ENCODE measurements at regions not wholly inside any gene's neighbourhood (a gene's known extent, or its start where the extent isn't known, plus 50 kb on each side); places are given as distances from the start of the nearest gene placed in this dataset.

- TF ChIP-seq FOXA1 (IDR thresholded peaks at IDR 0.05) (no peak), L3MBTL2 (conservative IDR thresholded peaks at IDR 0.05) (no peak), CTBP1 (IDR thresholded peaks at IDR 0.05; ENCODE audit: borderline replicate concordance) (no peak), TARDBP (IDR thresholded peaks at IDR 0.05) (no peak), BHLHE40 (IDR thresholded peaks at IDR 0.05; ENCODE audit: borderline replicate concordance) (no peak), SP1 (IDR thresholded peaks at IDR 0.05) (no peak), PKNOX1 (IDR thresholded peaks at IDR 0.05) (no peak), ELF4 (IDR thresholded peaks at IDR 0.05) (no peak)
- no peak for DNase-seq (ENCODE audit: extremely low spot score)
- POLR2A ChIA-PET, result no interaction called here
- CTCF ChIA-PET, result no interaction called here
Observed at GRCh38 chr11:39255648-39256047, 2203.8 kb downstream of the LRRC4C start.

- ChIA-PET CTCF (no interaction called here), POLR2A (no interaction called here)
- no peak for TF ChIP-seq FOXM1 (IDR thresholded peaks at IDR 0.05; ENCODE audit: borderline replicate concordance)
- no peak for TF ChIP-seq TARDBP (IDR thresholded peaks at IDR 0.05)
- TF ChIP-seq LEF1 (IDR thresholded peaks at IDR 0.05; ENCODE audit: borderline replicate concordance), result no peak
- DNase-seq (ENCODE audit: extremely low spot score), result no peak
Observed at GRCh38 chr11:39249566-39250365, 2209.7 kb downstream of the LRRC4C start.

GRCh38 chr11:39247570-39248137 is 2211.8 kb downstream of the LRRC4C start:
- no peak for TF ChIP-seq TARDBP (IDR thresholded peaks at IDR 0.05)
- TF ChIP-seq SP1 (IDR thresholded peaks at IDR 0.05), result no peak
- TF ChIP-seq FOXM1 (IDR thresholded peaks at IDR 0.05; ENCODE audit: borderline replicate concordance), result no peak
- no peak for TF ChIP-seq SUZ12 (IDR thresholded peaks at IDR 0.05)
- TF ChIP-seq HDGF (IDR thresholded peaks at IDR 0.05; ENCODE audit: borderline replicate concordance), result no peak
- TF ChIP-seq CTBP1 (IDR thresholded peaks at IDR 0.05; ENCODE audit: borderline replicate concordance), result no peak
- no peak for TF ChIP-seq NFRKB (IDR thresholded peaks at IDR 0.05)
- no peak for TF ChIP-seq ARNT (IDR thresholded peaks at IDR 0.05)
- TF ChIP-seq PKNOX1 (IDR thresholded peaks at IDR 0.05), result no peak
- no peak for TF ChIP-seq LEF1 (IDR thresholded peaks at IDR 0.05; ENCODE audit: borderline replicate concordance)
- no peak for DNase-seq (ENCODE audit: extremely low spot score)
- ChIA-PET CTCF (no interaction called here), POLR2A (no interaction called here)

- POLR2A ChIA-PET, result no interaction called here
- DNase-seq (ENCODE audit: extremely low spot score), result no peak
- TF ChIP-seq FOXA1 (IDR thresholded peaks at IDR 0.05) (no peak), SUZ12 (IDR thresholded peaks at IDR 0.05) (no peak), HDGF (IDR thresholded peaks at IDR 0.05; ENCODE audit: borderline replicate concordance) (no peak), SP1 (IDR thresholded peaks at IDR 0.05) (no peak)
- CTCF ChIA-PET, result no interaction called here
Observed at GRCh38 chr11:39239553-39239952, 2219.9 kb downstream of the LRRC4C start.

- no peak for TF ChIP-seq HDGF (IDR thresholded peaks at IDR 0.05; ENCODE audit: borderline replicate concordance)
- no peak for TF ChIP-seq SUZ12 (IDR thresholded peaks at IDR 0.05)
- TF ChIP-seq SP1 (IDR thresholded peaks at IDR 0.05), result no peak
- no peak for TF ChIP-seq ZNF384 (IDR thresholded peaks at IDR 0.05)
- no peak for TF ChIP-seq CTBP1 (IDR thresholded peaks at IDR 0.05; ENCODE audit: borderline replicate concordance)
- TF ChIP-seq ELF4 (IDR thresholded peaks at IDR 0.05), result no peak
- no peak for TF ChIP-seq FOXA1 (IDR thresholded peaks at IDR 0.05)
- TF ChIP-seq FOXK2 (IDR thresholded peaks at IDR 0.05), result no peak
- TF ChIP-seq TARDBP (IDR thresholded peaks at IDR 0.05), result no peak
- no peak for TF ChIP-seq LEF1 (IDR thresholded peaks at IDR 0.05; ENCODE audit: borderline replicate concordance)
- TF ChIP-seq FOXM1 (IDR thresholded peaks at IDR 0.05; ENCODE audit: borderline replicate concordance), result no peak
- no peak for TF ChIP-seq NFRKB (IDR thresholded peaks at IDR 0.05)
- TF ChIP-seq BHLHE40 (IDR thresholded peaks at IDR 0.05; ENCODE audit: borderline replicate concordance), result no peak
- no peak for TF ChIP-seq PKNOX1 (IDR thresholded peaks at IDR 0.05)
- TF ChIP-seq L3MBTL2 (conservative IDR thresholded peaks at IDR 0.05), result no peak
- no peak for TF ChIP-seq ARNT (IDR thresholded peaks at IDR 0.05)
- POLR2A ChIA-PET, result no interaction called here
- CTCF ChIA-PET, result no interaction called here
- DNase-seq (ENCODE audit: extremely low spot score), result no peak
Observed at GRCh38 chr11:39236916-39237315, 2222.5 kb downstream of the LRRC4C start.

GRCh38 chr11:39221550-39222138 is 2237.8 kb downstream of the LRRC4C start:
- no peak for DNase-seq (ENCODE audit: extremely low spot score)
- ChIA-PET CTCF (no interaction called here), POLR2A (no interaction called here)
- TF ChIP-seq HDGF (IDR thresholded peaks at IDR 0.05; ENCODE audit: borderline replicate concordance), result no peak
- no peak for TF ChIP-seq FOXM1 (IDR thresholded peaks at IDR 0.05; ENCODE audit: borderline replicate concordance)
- TF ChIP-seq SUZ12 (IDR thresholded peaks at IDR 0.05), result no peak
- no peak for TF ChIP-seq PKNOX1 (IDR thresholded peaks at IDR 0.05)
- no peak for TF ChIP-seq CTBP1 (IDR thresholded peaks at IDR 0.05; ENCODE audit: borderline replicate concordance)
- no peak for TF ChIP-seq SP1 (IDR thresholded peaks at IDR 0.05)
- no peak for TF ChIP-seq FOXK2 (IDR thresholded peaks at IDR 0.05)
- TF ChIP-seq L3MBTL2 (conservative IDR thresholded peaks at IDR 0.05), result no peak
- no peak for TF ChIP-seq LEF1 (IDR thresholded peaks at IDR 0.05; ENCODE audit: borderline replicate concordance)
- no peak for TF ChIP-seq ZNF384 (IDR thresholded peaks at IDR 0.05)
- TF ChIP-seq BHLHE40 (IDR thresholded peaks at IDR 0.05; ENCODE audit: borderline replicate concordance), result no peak
- no peak for TF ChIP-seq ELF4 (IDR thresholded peaks at IDR 0.05)
- TF ChIP-seq NFRKB (IDR thresholded peaks at IDR 0.05), result no peak
- no peak for TF ChIP-seq TARDBP (IDR thresholded peaks at IDR 0.05)
